IPS-18c (cell line): ENCODE measurements at regions not wholly inside any gene's neighbourhood (a gene's known extent, or its start where the extent isn't known, plus 50 kb on each side); places are given as distances from the start of the nearest gene placed in this dataset.
"Not testable (repeated sequence)": the region's sequence is repeated elsewhere in the genome, so short reads cannot be mapped to it uniquely, and the experiment has no call there.

ENCODE experiments used
- H3K4me3 ChIP-seq: 2 replicates; pipeline ENCODE4 v1.7.0; 2013; ENCODE audit warnings: low read depth, mild to moderate bottlenecking, low read length, moderate library complexity; ENCODE audit not compliant: insufficient read depth
- H3K9me3 ChIP-seq: one replicate; pipeline ENCODE4 v1.6.1; 2013; ENCODE audit warnings: mild to moderate bottlenecking, low read length, moderate library complexity; ENCODE audit not compliant: control insufficient read depth, insufficient read depth

GRCh38 chrX:39418254-39418704, 617.0 kb downstream of the MID1IP1 start:
- H3K9me3 ChIP-seq = no peaks in the 10 kb centered on the region

GRCh38 chrX:39418731-39419638, 617.7 kb downstream of the MID1IP1 start:
- H3K9me3 ChIP-seq = no peaks in the 10 kb centered on the region

More at GRCh38 chrX:39418254-39418704, 617.0 kb downstream of the MID1IP1 start:
- no peak overlapping the region for H3K4me3 ChIP-seq

DNA sequence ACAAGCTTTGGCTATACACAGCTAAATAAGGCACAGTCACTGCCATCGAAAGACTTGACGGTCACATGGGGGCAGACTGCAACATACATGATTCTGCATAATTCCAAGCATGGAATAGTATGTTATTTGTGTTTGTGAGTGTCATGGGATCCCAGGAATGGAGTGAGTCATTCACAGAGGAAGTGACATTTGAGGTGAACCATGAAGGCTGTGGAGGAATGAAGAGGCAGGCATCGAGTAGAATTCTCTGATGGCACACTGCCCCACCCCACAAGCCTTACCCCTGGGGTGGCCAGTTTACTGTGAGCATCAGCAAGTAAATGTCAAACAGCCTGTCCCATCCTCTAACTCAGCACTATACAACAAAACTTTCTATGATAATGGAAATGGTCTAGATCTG, 619.7 kb downstream of the MID1IP1 start:
- Histone ChIP-seq H3K9me3 (no peaks in the 10 kb centered on the region), H3K4me3 (no peak overlapping the region)

More at GRCh38 chrX:39418731-39419638, 617.7 kb downstream of the MID1IP1 start:
- no peak overlapping the region for H3K4me3 ChIP-seq

GRCh38 chrX:39425124-39425806, 624.0 kb downstream of the MID1IP1 start:
- Histone ChIP-seq H3K9me3 (peaks cover 3% of the 10 kb centered on the region), H3K4me3 (no peak overlapping the region)

DNA sequence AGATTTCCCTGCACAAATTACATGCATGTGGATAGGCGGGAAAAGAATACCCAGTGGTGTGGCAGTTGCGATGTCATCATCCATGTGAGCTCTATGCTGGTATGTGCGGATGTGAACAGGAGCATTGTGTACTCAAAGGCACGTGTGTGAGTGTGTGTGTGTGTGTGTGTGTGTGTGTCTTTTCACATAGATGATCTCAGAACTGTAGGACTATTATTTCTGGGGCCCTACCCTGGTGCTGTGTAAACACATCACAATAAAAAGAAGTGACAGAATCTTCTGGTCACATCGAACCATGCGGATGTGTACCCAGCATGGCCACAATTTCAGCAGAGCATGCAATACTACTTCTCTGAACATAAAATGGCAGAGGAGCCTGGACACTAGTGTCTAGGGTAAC, 624.8 kb downstream of the MID1IP1 start:
- Histone ChIP-seq H3K4me3 (no peak overlapping the region), H3K9me3 (peaks cover 3% of the 10 kb centered on the region)

DNA sequence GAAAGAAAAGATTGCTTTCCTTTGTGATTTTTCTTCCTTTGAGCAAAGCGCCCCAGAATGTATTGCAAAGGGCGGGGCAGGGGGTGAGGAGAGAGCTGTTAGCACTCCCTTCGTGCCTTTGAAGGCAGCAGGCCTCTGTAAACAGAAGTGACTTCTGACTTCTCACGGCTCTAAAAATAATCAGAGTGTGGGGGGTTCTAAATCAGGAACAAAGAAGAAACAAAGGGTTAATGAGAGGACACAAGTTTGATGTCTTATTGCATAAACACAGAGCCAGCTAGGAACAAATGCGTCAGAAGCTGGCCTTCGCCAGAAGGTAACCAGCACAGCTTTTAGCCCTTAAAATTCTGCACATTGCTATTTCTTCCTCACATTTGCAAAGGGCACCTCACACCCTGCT, 626.2 kb downstream of the MID1IP1 start:
- no peak overlapping the region for H3K4me3 ChIP-seq
- peaks cover 3% of the 10 kb centered on the region for H3K9me3 ChIP-seq

GRCh38 chrX:39427906-39428305, 626.6 kb downstream of the MID1IP1 start:
- Histone ChIP-seq H3K4me3 (no peak overlapping the region), H3K9me3 (peaks cover 3% of the 10 kb centered on the region)

DNA sequence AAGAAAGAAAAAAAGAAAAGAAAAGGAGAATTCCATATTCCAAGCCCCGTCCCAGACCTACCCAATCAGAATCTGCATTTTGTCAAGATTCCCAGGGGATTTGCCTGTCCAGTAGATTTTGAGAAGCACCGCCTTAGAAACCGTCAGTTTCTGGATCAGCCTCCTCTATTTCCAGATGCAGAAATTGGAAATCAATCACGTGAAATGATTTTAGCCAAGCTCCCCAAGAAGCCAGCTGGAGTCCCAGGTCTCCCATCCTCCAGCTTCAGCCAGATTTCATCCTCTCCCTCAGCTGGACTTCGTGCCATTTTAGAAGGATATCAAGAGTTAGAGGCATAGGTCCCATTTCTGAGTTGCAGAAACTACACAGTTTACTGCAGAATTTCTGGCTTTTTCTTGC, 629.3 kb downstream of the MID1IP1 start:
- Histone ChIP-seq H3K4me3 (no peak overlapping the region), H3K9me3 (peaks cover 3% of the 10 kb centered on the region)

DNA sequence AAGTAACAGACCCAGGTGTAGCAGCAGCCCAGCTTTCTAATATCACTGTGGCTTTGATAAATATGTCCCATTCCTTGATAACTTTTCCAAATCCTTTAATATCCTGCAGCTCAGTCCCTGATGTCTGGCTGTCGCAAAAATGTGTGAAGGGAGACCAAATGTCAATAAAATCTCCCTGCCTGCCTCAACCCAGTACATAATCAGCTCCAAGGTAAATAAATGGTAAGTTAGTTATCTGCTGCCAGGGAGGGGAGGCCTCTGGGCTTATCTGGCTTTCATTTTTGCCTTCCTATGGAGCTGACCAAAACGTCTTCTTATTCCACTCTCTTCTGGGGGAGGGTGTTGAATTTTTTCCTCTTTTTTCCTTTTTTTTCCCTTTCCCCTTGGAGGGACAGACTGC, 630.6 kb downstream of the MID1IP1 start:
- Histone ChIP-seq H3K9me3 (no peaks in the 10 kb centered on the region), H3K4me3 (no peak overlapping the region)

DNA sequence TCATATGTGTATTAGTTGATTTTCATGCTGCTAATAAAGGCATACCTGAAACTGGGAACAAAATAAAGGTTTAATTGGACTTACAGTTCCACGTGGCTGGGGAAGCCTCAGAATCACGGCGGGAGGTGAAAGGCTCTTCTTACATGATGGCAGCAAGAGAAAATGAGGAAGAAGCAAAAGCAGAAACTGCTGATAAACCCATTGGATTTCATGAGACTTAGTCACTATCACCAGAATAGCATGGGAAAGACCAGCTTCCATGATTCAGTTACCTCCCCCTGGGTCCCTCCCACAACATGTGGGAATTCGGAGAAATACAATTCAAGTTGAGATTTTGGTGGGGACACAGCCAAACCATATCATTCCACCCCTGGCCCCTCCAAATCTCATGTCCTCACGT, 633.4 kb downstream of the MID1IP1 start:
- not testable (repeated sequence) for H3K4me3 ChIP-seq, H3K9me3 ChIP-seq

GRCh38 chrX:39436538-39436937, 635.3 kb downstream of the MID1IP1 start:
- not testable (repeated sequence) for H3K4me3 ChIP-seq, H3K9me3 ChIP-seq

DNA sequence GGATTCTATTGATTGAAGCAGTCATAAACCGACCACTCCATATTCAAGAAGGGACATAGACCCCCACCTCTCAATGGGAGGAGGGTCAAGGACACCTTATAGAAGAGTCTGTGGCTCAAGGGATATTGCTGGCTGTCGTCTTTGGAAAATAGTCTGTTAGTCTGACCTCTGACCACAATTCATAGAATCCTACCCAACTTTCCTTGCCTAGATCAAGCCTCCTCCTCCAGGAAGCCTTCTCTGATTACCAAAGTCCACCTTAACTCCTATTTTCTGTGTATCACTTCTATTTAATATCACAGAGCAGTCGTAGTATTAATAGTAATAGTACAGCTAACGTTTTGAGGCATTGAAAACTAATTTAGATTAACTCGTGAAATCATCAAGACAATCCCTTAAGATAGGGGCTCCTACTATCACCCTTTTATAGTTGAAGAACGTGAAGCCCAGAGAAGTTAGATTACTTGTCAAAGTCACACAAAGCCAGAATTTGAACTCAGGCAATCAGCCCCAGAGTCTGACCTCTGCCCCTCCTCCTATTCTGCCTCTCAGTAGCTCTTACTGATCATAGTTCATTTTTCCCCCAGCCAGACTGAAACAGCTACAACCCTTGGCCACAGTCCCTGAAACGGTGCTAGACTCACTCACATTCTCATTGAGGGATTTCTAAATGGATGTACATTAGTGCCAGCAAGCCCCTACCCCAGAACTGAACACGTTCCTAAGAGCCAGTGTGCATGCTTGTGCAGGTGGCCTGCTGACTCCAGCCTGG, 636.6 kb downstream of the MID1IP1 start:
- Histone ChIP-seq H3K9me3 (no peaks in the 10 kb centered on the region), H3K4me3 (no peak overlapping the region)

- Histone ChIP-seq H3K9me3 (no peaks in the 10 kb centered on the region), H3K4me3 (no peak overlapping the region)
These were observed 637.6 kb downstream of the MID1IP1 start for GRCh38 chrX:39438603-39439602.

DNA sequence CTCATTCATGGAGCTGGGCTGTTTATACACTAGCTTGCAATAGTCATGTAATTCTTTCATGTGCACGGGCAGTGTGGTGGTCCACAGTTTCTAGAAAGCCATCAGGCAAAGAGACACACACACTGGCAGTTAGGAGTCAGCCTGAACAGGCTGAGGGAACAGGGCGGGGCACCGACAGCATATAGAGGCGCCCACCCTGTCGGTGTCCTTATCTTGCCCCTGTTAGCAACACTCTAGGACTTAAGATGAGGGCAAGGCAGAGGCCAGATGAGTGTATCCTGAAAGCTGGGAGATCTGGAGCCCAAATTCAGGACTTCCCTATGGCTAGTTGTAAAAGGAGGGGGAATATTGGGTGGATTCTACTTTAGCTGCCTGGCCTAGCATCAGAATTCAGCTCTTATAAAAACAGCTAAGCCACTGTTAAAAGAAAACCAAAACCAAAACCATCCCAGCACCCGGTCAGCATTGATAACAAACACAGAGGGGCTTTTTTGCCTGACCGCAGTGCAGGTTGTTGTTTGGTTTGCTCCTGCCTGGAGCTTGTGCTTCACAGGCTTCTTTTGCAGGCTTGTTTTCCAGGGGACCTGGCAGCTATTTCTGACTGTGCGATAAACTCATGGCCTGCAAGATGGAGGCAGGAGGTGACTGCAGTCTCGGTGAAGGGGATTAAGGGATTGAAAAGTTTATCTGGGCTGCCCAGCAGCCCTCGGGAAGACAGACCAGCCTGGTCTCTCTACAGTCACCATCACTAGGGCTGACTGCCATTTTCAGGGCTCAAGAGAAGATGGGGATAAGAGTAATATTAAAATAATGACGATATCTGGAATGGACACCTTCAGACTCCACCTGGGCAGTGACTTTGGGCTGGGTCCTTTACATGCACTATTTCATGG, 638.9 kb downstream of the MID1IP1 start:
- Histone ChIP-seq H3K9me3 (no peaks in the 10 kb centered on the region), H3K4me3 (no peak overlapping the region)

- Histone ChIP-seq H3K4me3 (no peak overlapping the region), H3K9me3 (no peaks in the 10 kb centered on the region)
These were observed 639.6 kb downstream of the MID1IP1 start for GRCh38 chrX:39440799-39441284.
